ENCODE measurements at regions not wholly inside any gene's neighbourhood (a gene's known extent, or its start where the extent isn't known, plus 50 kb on each side); places are given as distances from the start of the nearest gene placed in this dataset.
"Not testable (repeated sequence)": the region's sequence is repeated elsewhere in the genome, so short reads cannot be mapped to it uniquely, and the experiment has no call there.

DNA sequence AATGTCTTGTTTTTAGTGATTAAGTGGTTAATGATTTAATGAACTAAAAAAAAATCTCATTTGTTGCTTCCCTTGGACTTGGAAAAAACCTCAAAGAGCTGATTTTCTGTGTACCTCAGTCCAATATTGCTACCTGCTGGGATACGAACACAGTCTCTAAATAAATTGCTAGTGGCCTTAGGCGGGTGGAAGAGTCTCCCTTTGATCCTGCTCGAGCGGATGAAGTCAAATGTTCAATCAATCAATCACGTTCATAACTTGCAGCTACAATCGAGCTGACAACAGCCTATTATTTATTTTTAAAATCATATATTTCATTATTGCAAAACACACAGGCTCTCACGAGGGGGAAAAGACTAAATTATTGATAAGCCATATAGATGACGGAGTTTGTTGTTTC lies 57.3 kb upstream of the HABP2 start:
- DNase-seq (ENCODE audit: low spot score), result no peak

DNA sequence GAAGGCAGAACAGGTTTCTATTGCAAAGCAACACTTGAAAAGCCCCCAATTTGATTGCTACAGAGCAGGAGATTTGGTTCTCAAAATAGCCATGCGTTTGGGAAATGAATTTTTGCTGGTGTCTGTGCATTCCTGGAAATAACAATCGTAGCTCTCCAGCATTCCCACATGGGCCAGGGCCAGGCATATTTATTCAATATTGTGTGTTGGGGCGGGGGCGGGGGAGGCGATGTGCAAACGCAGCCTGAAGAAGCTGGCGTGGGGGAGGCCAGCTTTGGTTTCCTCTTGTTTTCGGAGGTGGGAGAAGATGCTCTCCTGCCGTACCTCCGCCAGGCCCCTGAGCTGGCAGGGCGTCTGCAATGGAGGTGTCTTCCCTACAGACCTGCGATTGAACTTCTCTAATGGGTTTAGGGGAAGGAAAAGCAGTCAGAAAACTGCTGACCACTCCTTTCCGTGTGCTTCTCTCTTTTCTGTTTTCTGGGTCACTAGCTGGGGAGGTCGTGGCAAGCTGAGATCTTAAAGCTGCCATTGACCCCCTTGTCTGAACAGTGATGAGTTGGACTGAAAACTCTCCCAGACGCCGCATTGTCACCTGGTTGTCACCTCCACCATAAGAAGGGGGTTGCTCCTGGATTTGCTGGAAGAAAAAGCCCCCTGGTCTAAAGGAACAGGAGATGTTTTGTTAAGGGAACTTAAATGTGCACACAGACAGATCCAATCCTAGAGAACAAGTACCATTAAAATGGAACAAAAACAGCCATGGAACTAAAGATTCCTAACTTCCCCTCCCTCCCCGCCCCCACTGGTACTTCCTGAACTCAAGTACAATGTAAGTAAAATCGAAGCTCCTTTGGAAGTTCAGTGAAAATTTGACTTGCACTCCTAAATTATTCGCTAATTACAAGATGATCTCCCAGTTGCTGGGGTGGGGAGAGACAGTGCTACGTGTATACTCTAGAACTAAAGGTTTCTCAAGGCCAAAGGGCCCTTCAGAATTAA lies 56.4 kb upstream of the HABP2 start:
- DNase-seq (ENCODE audit: low spot score), result no peak

DNA sequence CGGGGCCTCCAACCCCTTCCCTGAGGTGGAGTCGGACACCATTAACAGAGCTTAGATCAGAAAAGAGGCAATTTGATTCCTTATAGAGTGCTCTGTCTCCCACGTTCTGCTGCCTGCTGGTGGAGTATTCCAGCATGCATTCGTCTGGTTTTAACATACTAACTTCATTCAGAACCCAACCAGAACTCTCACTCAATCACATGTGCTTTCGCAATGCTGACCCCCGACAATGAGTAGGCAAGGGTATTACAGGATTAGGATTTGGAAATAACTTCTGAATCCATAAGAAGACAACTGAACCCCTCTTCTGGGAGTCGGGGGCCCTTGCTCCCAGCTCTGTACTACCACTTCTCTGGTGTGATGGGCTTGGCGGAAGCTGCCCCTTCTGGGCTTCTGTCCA lies 55.7 kb upstream of the HABP2 start:
- no peak for DNase-seq (ENCODE audit: low spot score)

DNA sequence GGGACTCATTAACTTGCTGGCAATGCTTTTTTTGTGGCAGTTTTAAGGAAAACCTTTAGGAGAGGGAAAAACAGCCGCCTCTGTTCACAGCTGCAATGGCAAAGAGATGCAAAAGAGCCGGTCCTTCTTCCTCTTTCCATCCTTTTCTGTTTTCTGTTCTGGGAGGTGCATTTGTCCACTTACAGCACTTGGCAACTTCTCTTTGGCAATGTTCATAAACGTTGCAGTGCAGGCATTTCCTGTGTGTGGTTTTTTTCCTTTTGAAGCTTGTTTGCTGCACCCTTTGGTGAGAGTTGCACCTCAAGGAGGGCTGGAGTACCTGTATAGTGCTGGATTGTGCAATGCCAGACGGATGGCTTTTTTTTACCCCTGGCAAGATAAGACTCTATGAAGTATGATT lies 53.9 kb upstream of the HABP2 start:
- DNase-seq (ENCODE audit: low spot score), result no peak

DNA sequence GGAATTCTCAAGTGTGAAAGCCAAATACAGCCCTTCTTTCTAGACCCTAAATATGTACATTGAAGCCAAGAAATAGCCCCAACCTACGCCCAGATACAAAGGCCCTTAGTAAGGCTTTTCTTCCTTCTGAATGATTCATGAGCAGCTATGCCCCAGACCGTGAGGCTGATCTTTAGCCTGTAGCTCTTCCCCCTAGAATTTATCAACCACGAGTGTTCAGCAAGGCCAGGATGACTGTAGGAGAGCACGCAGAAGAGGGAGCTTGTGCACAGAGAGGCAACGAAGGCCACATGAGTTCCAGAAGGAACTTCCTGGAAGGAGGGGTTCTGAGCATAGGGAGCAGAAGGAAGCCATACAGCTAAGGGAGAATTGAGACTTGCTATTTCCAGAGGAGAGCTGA lies 53.0 kb upstream of the HABP2 start:
- DNase-seq (ENCODE audit: low spot score), result no peak

DNA sequence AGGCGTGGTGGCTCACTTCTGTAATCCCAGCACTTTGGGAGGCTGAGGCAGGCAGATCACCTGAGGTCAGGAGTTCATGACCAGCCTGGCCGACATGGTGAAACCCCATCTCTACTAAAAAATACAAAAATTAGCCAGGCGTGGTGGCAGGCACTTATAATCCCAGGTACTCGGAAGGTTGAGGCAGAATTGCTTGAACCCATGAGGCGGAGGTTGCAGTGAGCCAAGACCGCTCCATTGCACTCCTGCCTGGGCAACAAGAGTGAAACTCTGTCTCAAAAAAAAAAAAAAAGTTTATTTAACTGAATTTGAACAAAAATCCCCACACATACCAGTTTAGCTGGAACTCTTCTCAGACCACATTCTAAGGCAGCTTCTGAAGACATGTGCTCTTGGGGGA lies 51.8 kb upstream of the HABP2 start:
- DNase-seq (ENCODE audit: low spot score), result not testable (repeated sequence)

Measured in germinal center (tissue), 1 donor.